ENCODE measurements at regions not wholly inside any gene's neighbourhood (a gene's known extent, or its start where the extent isn't known, plus 50 kb on each side); places are given as distances from the start of the nearest gene placed in this dataset.

DNA sequence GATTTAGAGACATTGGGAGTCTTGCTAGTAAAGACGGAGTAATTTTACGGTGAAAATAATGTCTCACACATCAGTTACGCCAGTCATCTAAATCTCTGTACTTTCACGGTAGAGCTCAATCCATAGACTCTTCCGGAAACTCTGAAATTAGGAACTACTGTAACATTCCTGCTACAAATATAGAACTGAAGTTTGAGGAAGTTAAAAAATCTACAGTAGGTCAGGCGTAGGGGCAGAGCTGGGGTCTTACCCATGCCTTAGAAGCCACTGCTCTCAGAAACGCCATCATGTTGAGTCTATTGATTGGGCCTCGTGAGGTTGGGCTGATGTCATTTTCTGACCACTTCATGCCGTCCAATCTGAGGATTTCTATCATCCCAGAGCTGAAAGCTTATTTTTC, 1029.8 kb upstream of the TMEM132C start:
- no peak for TF ChIP-seq CTCF (IDR thresholded peaks at IDR 0.05; ENCODE audit: low read length)
- no peak for TF ChIP-seq EZH2 (IDR thresholded peaks at IDR 0.05; ENCODE audit: borderline replicate concordance, low read length)
